GM12872 (cell line): ENCODE measurements at regions not wholly inside any gene's neighbourhood (a gene's known extent, or its start where the extent isn't known, plus 50 kb on each side); places are given as distances from the start of the nearest gene placed in this dataset.

Experiments used
- CTCF ChIP-seq: IDR thresholded peaks from 3 replicates; pipeline ENCODE4 v1.5.1; 2011; ENCODE audit warnings: low read depth, mild to moderate bottlenecking, low read length, moderate library complexity; ENCODE audit not compliant: insufficient read depth

GRCh38 chr4:127482049-127482448, 150.7 kb upstream of the INTU start:
- no peak for TF ChIP-seq CTCF

- no peak for TF ChIP-seq CTCF
Measured at GRCh38 chr4:127484117-127484516, 148.6 kb upstream of the INTU start.

- TF ChIP-seq CTCF, result no peak
Measured at GRCh38 chr4:127486248-127486647, 146.5 kb upstream of the INTU start.

GRCh38 chr4:127491571-127491970, 141.2 kb upstream of the INTU start:
- TF ChIP-seq CTCF, result no peak

- no peak for TF ChIP-seq CTCF
Measured at GRCh38 chr4:127498366-127498765, 134.4 kb upstream of the INTU start.

- TF ChIP-seq CTCF, result no peak
Measured at GRCh38 chr4:127500242-127500641, 132.5 kb upstream of the INTU start.

GRCh38 chr4:127501103-127501502, 131.7 kb upstream of the INTU start:
- TF ChIP-seq CTCF, result no peak

GRCh38 chr4:127503111-127503510, 129.6 kb upstream of the INTU start:
- TF ChIP-seq CTCF, result no peak
